ENCODE measurements at regions not wholly inside any gene's neighbourhood (a gene's known extent, or its start where the extent isn't known, plus 50 kb on each side); places are given as distances from the start of the nearest gene placed in this dataset.

- no peak for TF ChIP-seq POLR2A (IDR thresholded peaks at IDR 0.05)
- TF ChIP-seq, protein P1, sequence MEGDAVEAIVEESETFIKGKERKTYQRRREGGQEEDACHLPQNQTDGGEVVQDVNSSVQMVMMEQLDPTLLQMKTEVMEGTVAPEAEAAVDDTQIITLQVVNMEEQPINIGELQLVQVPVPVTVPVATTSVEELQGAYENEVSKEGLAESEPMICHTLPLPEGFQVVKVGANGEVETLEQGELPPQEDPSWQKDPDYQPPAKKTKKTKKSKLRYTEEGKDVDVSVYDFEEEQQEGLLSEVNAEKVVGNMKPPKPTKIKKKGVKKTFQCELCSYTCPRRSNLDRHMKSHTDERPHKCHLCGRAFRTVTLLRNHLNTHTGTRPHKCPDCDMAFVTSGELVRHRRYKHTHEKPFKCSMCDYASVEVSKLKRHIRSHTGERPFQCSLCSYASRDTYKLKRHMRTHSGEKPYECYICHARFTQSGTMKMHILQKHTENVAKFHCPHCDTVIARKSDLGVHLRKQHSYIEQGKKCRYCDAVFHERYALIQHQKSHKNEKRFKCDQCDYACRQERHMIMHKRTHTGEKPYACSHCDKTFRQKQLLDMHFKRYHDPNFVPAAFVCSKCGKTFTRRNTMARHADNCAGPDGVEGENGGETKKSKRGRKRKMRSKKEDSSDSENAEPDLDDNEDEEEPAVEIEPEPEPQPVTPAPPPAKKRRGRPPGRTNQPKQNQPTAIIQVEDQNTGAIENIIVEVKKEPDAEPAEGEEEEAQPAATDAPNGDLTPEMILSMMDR (IDR thresholded peaks at IDR 0.05): no peak
Measured at GRCh38 chr9:78775211-78775610, 478.3 kb downstream of the PSAT1 start.
